Panc1 (cell line): ENCODE measurements at regions not wholly inside any gene's neighbourhood (a gene's known extent, or its start where the extent isn't known, plus 50 kb on each side); places are given as distances from the start of the nearest gene placed in this dataset.

Experiments used
- POLR2AphosphoS5 ChIP-seq: IDR thresholded peaks from 2 replicates; pipeline ENCODE4 v1.6.1; 2012; ENCODE audit warnings: mild to moderate bottlenecking, low read depth, low read length, moderate library complexity
- TCF7L2 ChIP-seq: IDR thresholded peaks from 2 replicates; pipeline ENCODE4 v1.6.1; 2011; ENCODE audit warnings: mild to moderate bottlenecking, low read depth, low read length, inconsistent platforms
- TF ChIP-seq, protein P1 (sequence below): fragments of 450-650 bp; IDR thresholded peaks from 2 replicates; pipeline ENCODE4 v1.5.1; 2017; ENCODE audit warnings: mild to moderate bottlenecking
- TF ChIP-seq, protein P2 (sequence below), 2 experiments: IDR thresholded peaks; 2 replicates each; pipeline ENCODE4 v1.6.1; 2011 to 2012; ENCODE audit warnings: low read depth in 2 of 2, control low read depth in 1 of 2, low read length in 1 of 2, mild to moderate bottlenecking in 1 of 2, moderate library complexity in 1 of 2; ENCODE audit not compliant: insufficient read depth in 1 of 2

DNA sequence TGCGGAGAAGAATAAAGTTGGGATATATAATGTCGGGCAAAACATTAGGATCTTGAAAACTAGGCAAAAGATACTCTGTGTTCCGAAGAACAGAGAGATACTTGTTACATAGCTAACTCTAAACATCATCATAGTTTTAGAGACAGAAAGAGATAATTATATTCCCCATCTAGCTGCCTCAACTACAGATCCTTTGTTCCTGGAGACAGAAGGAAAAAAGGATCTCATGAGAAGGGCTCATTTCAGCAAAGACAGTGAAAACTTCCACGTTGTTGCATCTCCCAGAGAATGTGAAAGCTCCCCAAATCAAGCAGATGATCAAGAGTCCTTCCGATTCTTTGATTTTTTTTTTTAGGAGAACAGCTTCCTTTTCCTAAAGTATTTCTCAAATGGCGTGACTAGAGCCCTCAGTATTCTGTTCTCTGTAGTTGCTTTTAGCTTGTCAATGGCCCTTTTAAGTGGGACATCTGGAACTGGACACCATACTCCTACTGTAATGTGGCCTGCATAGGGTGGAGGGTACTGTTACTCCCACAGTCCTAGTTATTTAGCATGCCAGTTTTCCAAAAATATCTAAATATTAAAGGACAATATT lies 1048.2 kb downstream of the TTLL7 start:
- TF ChIP-seq, protein P1, sequence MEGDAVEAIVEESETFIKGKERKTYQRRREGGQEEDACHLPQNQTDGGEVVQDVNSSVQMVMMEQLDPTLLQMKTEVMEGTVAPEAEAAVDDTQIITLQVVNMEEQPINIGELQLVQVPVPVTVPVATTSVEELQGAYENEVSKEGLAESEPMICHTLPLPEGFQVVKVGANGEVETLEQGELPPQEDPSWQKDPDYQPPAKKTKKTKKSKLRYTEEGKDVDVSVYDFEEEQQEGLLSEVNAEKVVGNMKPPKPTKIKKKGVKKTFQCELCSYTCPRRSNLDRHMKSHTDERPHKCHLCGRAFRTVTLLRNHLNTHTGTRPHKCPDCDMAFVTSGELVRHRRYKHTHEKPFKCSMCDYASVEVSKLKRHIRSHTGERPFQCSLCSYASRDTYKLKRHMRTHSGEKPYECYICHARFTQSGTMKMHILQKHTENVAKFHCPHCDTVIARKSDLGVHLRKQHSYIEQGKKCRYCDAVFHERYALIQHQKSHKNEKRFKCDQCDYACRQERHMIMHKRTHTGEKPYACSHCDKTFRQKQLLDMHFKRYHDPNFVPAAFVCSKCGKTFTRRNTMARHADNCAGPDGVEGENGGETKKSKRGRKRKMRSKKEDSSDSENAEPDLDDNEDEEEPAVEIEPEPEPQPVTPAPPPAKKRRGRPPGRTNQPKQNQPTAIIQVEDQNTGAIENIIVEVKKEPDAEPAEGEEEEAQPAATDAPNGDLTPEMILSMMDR = no peak
- TF ChIP-seq, protein P2, sequence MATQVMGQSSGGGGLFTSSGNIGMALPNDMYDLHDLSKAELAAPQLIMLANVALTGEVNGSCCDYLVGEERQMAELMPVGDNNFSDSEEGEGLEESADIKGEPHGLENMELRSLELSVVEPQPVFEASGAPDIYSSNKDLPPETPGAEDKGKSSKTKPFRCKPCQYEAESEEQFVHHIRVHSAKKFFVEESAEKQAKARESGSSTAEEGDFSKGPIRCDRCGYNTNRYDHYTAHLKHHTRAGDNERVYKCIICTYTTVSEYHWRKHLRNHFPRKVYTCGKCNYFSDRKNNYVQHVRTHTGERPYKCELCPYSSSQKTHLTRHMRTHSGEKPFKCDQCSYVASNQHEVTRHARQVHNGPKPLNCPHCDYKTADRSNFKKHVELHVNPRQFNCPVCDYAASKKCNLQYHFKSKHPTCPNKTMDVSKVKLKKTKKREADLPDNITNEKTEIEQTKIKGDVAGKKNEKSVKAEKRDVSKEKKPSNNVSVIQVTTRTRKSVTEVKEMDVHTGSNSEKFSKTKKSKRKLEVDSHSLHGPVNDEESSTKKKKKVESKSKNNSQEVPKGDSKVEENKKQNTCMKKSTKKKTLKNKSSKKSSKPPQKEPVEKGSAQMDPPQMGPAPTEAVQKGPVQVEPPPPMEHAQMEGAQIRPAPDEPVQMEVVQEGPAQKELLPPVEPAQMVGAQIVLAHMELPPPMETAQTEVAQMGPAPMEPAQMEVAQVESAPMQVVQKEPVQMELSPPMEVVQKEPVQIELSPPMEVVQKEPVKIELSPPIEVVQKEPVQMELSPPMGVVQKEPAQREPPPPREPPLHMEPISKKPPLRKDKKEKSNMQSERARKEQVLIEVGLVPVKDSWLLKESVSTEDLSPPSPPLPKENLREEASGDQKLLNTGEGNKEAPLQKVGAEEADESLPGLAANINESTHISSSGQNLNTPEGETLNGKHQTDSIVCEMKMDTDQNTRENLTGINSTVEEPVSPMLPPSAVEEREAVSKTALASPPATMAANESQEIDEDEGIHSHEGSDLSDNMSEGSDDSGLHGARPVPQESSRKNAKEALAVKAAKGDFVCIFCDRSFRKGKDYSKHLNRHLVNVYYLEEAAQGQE (IDR thresholded peaks at IDR 0.05; ENCODE audit: insufficient read depth in 1 of 2, low read depth in 2 of 2, low read length in 1 of 2) = no peak
- TF ChIP-seq POLR2AphosphoS5 = no peak
- no peak for TF ChIP-seq TCF7L2
